H1 (cell line): ENCODE measurements at regions not wholly inside any gene's neighbourhood (a gene's known extent, or its start where the extent isn't known, plus 50 kb on each side); places are given as distances from the start of the nearest gene placed in this dataset.

ENCODE experiments used
- CTCF ChIA-PET: fragments of 300-600 bp; sonication (Branson Sonifier 250); formaldehyde crosslinking; loops from one replicate; lab custom pipeline; 2021; ENCODE audit not compliant: partially characterized antibody; lab: Charles Lee
- POLR2A ChIA-PET: fragments of 300-600 bp; sonication (Branson Sonifier 250); formaldehyde crosslinking; loops from one replicate; lab custom pipeline; 2021; ENCODE audit warnings: inconsistent platforms; ENCODE audit not compliant: partially characterized antibody; lab: Charles Lee
- DNase-seq, 2 experiments: peaks; one replicate each; pipeline versions ENCODE4 v3.0.0 to v3.0.0-alpha.2; 2010 to 2022; ENCODE audit warnings: low spot score in 2 of 2, low read depth in 1 of 2, mixed read lengths in 1 of 2
- FAIRE-seq: peaks from 2 replicates; lab custom pipeline; 2011; peaks lifted over from hg19 to GRCh38; lab: Jason Lieb, UNC
- H2AFZ ChIP-seq: 2 replicates; pipeline ENCODE4 v1.8.1; 2012; ENCODE audit warnings: low read length, inconsistent platforms
- H2AK5ac ChIP-seq: 2 replicates; pipeline ENCODE4 v1.6.1; 2013; ENCODE audit warnings: low read depth, low read length
- H2BK120ac ChIP-seq: replicated peaks from 2 replicates; pipeline ENCODE3; 2013; ENCODE audit warnings: low read depth, low read length, inconsistent platforms
- H2BK12ac ChIP-seq: 2 replicates; pipeline ENCODE4 v1.6.1; 2013; ENCODE audit warnings: low read depth, low read length
- H2BK15ac ChIP-seq: 2 replicates; pipeline ENCODE4 v1.6.1; 2013; ENCODE audit warnings: low read length
- H2BK20ac ChIP-seq: 2 replicates; pipeline ENCODE4 v1.6.1; 2013; ENCODE audit warnings: low read length
- H2BK5ac ChIP-seq: 2 replicates; pipeline ENCODE4 v1.6.1; 2013; ENCODE audit warnings: low read depth, low read length
- H3K14ac ChIP-seq: 2 replicates; pipeline ENCODE4 v1.6.1; 2013; ENCODE audit warnings: inconsistent platforms; ENCODE audit not compliant: insufficient read length
- H3K18ac ChIP-seq: 2 replicates; pipeline ENCODE4 v1.6.1; 2013; ENCODE audit warnings: low read length; ENCODE audit errors: extremely low read depth
- H3K23ac ChIP-seq: 2 replicates; pipeline ENCODE4 v1.6.1; 2013; ENCODE audit warnings: inconsistent platforms; ENCODE audit not compliant: insufficient read length
- H3K23me2 ChIP-seq: 2 replicates; pipeline ENCODE4 v1.6.1; 2013; ENCODE audit warnings: low read depth, low read length
- H3K27ac ChIP-seq: 2 replicates; pipeline ENCODE4 v1.6.1; 2011; ENCODE audit warnings: low read depth, low read length, inconsistent platforms
- H3K27me3 ChIP-seq, 4 experiments: replicated peaks in 1 of 4; 1 replicate in 1 of 4; 2 replicates in 3 of 4; pipeline versions ENCODE4 v1.6.1 to v1.8.1; 2011 to 2013; ENCODE audit warnings: low read length in 3 of 4, mild to moderate bottlenecking in 3 of 4, inconsistent platforms in 2 of 4, mixed read lengths in 2 of 4, moderate library complexity in 1 of 4; ENCODE audit not compliant: control insufficient read depth in 3 of 4, insufficient read depth in 3 of 4; ENCODE audit errors: extremely low read depth in 1 of 4
- H3K36me3 ChIP-seq, 4 experiments: 2 replicates each; pipeline versions ENCODE4 v1.6.1 to v1.8.1; 2011 to 2013; ENCODE audit warnings: mild to moderate bottlenecking in 4 of 4, low read length in 3 of 4, moderate library complexity in 2 of 4, control low read depth in 1 of 4, inconsistent platforms in 1 of 4; ENCODE audit not compliant: insufficient read depth in 4 of 4, control insufficient read depth in 2 of 4
- H3K4ac ChIP-seq: replicated peaks from 2 replicates; pipeline ENCODE3; 2013; ENCODE audit warnings: low read length, low read depth, mixed read lengths, inconsistent platforms; ENCODE audit not compliant: insufficient read length
- H3K4me1 ChIP-seq, 4 experiments: replicated peaks in 1 of 4; 1 replicate in 1 of 4; 2 replicates in 3 of 4; pipeline versions ENCODE4 v1.6.1 to v1.8.1; 2011 to 2013; ENCODE audit warnings: low read length in 3 of 4, inconsistent platforms in 2 of 4, mixed read lengths in 1 of 4; ENCODE audit not compliant: insufficient read depth in 4 of 4, control insufficient read depth in 3 of 4
- H3K4me2 ChIP-seq, 2 experiments: 2 replicates each; pipeline versions ENCODE4 v1.6.1 to v1.8.1; 2011 to 2013; ENCODE audit warnings: low read depth in 2 of 2, low read length in 2 of 2, control low read depth in 1 of 2, inconsistent platforms in 1 of 2, mild to moderate bottlenecking in 1 of 2; ENCODE audit not compliant: insufficient read depth in 1 of 2
- H3K4me3 ChIP-seq, 4 experiments: fragments of 200-600, 300-600 bp in 1 of 4; sonication (generic), shearing (Covaris generic), sonication (Bioruptor Twin) in 1 of 4; 2 replicates each; pipeline versions ENCODE4 v1.5.1 to v1.8.1; 2011 to 2016; ENCODE audit warnings: low read length in 4 of 4, low read depth in 3 of 4, control low read depth in 2 of 4, inconsistent platforms in 2 of 4, mild to moderate bottlenecking in 2 of 4, mixed read lengths in 1 of 4, moderate library complexity in 1 of 4; ENCODE audit not compliant: insufficient read depth in 2 of 4; ENCODE audit errors: extremely low read depth in 1 of 4
- H3K56ac ChIP-seq: replicated peaks from 2 replicates; pipeline ENCODE3; 2013; ENCODE audit warnings: low read depth, mild to moderate bottlenecking, mixed read lengths, low read length, inconsistent platforms; ENCODE audit not compliant: insufficient read length
- H3K79me1 ChIP-seq: 2 replicates; pipeline ENCODE4 v1.6.1; 2013; ENCODE audit warnings: low read depth, low read length, control low read depth
- H3K79me2 ChIP-seq, 2 experiments: 2 replicates each; pipeline versions ENCODE4 v1.6.1 to v1.8.1; 2012 to 2013; ENCODE audit warnings: low read length in 2 of 2, mild to moderate bottlenecking in 2 of 2, inconsistent platforms in 1 of 2; ENCODE audit not compliant: insufficient read depth in 2 of 2, control insufficient read depth in 1 of 2
- H3K9ac ChIP-seq, 4 experiments: replicated peaks in 1 of 4; 1 replicate in 1 of 4; 2 replicates in 3 of 4; pipeline versions ENCODE4 v1.6.1 to v1.8.1; 2011 to 2013; ENCODE audit warnings: low read depth in 3 of 4, low read length in 3 of 4, control low read depth in 2 of 4, mild to moderate bottlenecking in 2 of 4, moderate library complexity in 2 of 4, inconsistent platforms in 1 of 4; ENCODE audit errors: extremely low read depth in 1 of 4
- H3K9me3 ChIP-seq, 2 experiments: 2 replicates each; pipeline versions ENCODE4 v1.6.1 to v1.8.1; 2012 to 2013; ENCODE audit warnings: mild to moderate bottlenecking in 2 of 2, moderate library complexity in 2 of 2, control low read depth in 1 of 2, inconsistent platforms in 1 of 2, low read depth in 1 of 2, low read length in 1 of 2, mixed read lengths in 1 of 2; ENCODE audit not compliant: insufficient read depth in 2 of 2
- H4K20me1 ChIP-seq, 2 experiments: replicated peaks in 1 of 2; 2 replicates each; pipeline versions ENCODE3 to v1.8.1; 2011 to 2013; ENCODE audit warnings: inconsistent platforms in 2 of 2, low read length in 2 of 2, mild to moderate bottlenecking in 1 of 2; ENCODE audit not compliant: insufficient read depth in 2 of 2, control insufficient read depth in 1 of 2
- H4K5ac ChIP-seq: 2 replicates; pipeline ENCODE4 v1.6.1; 2013; ENCODE audit warnings: low read length, low read depth, mixed read lengths, inconsistent platforms; ENCODE audit not compliant: insufficient read length
- H4K8ac ChIP-seq: 2 replicates; pipeline ENCODE4 v1.8.0; 2013; ENCODE audit warnings: mild to moderate bottlenecking, moderate library complexity, low read length, inconsistent platforms; ENCODE audit not compliant: insufficient read depth; ENCODE audit errors: extremely low read depth
- H4K91ac ChIP-seq: replicated peaks from 2 replicates; pipeline ENCODE3; 2013; ENCODE audit warnings: low read length, mixed read lengths, inconsistent platforms; ENCODE audit not compliant: insufficient read length
- HDAC6 ChIP-seq: IDR thresholded peaks from one replicate; pipeline ENCODE4 v1.7.1; 2012; ENCODE audit warnings: low read depth, mild to moderate bottlenecking, inconsistent platforms, low read length, moderate library complexity
- MAFK ChIP-seq: IDR thresholded peaks from 2 replicates; pipeline ENCODE4 v1.6.1; 2012; ENCODE audit warnings: low read depth, mild to moderate bottlenecking, improper control_type of control experiment, low read length
- SUZ12 ChIP-seq: fragments of 200-600 bp; sonication (generic); IDR thresholded peaks from 2 replicates; pipeline ENCODE4 v1.6.1; 2012; ENCODE audit warnings: mild to moderate bottlenecking, inconsistent platforms, low read length, moderate library complexity, mixed read lengths
- TAF1 ChIP-seq: IDR thresholded peaks from 2 replicates; pipeline ENCODE4 v1.6.1; 2011; ENCODE audit warnings: mild to moderate bottlenecking, low read depth, low read length
- ZNF274 ChIP-seq: IDR thresholded peaks from 2 replicates; pipeline ENCODE4 v1.7.0; 2012; ENCODE audit warnings: low read length, borderline replicate concordance; ENCODE audit errors: extremely low read depth
- WGBS, 2 experiments: shearing (Covaris generic) in 1 of 2; methylation state at CpG; one replicate each; pipeline versions ENCODE4 v1.1.6 to v1.1.7; 2013 to 2015; ENCODE audit warnings: low lambda C conversion rate in 2 of 2, mixed read lengths in 2 of 2, inconsistent platforms in 1 of 2, low coverage in 1 of 2, missing lambda C conversion rate in 1 of 2; ENCODE audit not compliant: insufficient replicate concordance in 2 of 2, insufficient coverage in 1 of 2, insufficient read length in 1 of 2; ENCODE audit errors: extremely low coverage in 1 of 2, missing lambda C conversion rate in 1 of 2; 5-methylcytosine and 5-hydroxymethylcytosine counted together

DNA sequence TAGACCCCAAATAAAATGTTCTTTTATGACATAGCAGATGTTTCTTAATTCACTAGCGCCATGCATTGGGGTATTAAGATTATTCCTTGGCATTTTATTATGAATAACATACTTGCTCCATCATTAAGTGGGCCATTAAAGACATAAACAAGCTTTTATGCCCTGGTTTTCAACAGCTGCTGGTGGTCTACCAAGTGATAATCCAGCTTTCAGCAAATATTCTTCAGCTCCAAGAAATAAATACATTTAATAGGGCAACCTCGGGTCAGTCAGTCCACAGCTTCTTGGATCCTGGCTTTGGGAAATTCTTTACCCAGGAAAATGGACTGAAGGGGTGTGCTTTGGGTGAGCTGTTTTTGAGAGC lies 217.3 kb upstream of the IRX3 start:
- TF ChIP-seq SUZ12 (no peak), HDAC6 (no peak), ZNF274 (no peak), TAF1 (no peak), MAFK (no peak)
- no peaks in the 10 kb centered on the region for H3K9me3 ChIP-seq
- H3K4me1 ChIP-seq = peaks cover 3 to 29% (median 10%) of the 10 kb centered on the region in 4 experiments; a peak in 4 of 7 replicates
- no peak overlapping the region for H3K14ac ChIP-seq
- WGBS, 2 experiments = 90% methylated on average over 2 of the region's 2 CpGs; no CpG with 5 or more reads in 1 of the 2 experiments
- no peaks in the 10 kb centered on the region for H4K20me1 ChIP-seq
- H2BK15ac ChIP-seq = no peak overlapping the region
- H3K23ac ChIP-seq = no peak overlapping the region
- POLR2A ChIA-PET = no interaction called here
- H3K4ac ChIP-seq = no peak overlapping the region
- no peaks in the 10 kb centered on the region for H3K36me3 ChIP-seq
- CTCF ChIA-PET = interaction anchor here (0.7 to 1.3 kb wide), 2 partner anchors 13 to 130 kb away, joined by 3 to 4 read pairs; no protein-coding TSS in a partner anchor
- H2AK5ac ChIP-seq = no peak overlapping the region
- H3K27ac ChIP-seq = no peak overlapping the region
- no peak overlapping the region for H2BK120ac ChIP-seq
- no peak overlapping the region for H3K18ac ChIP-seq
- no peaks in the 10 kb centered on the region for H3K79me2 ChIP-seq
- DNase-seq = no peak
- H2BK5ac ChIP-seq = no peak overlapping the region
- 0 out of 4 replicates have a peak overlapping the region, but pooled peaks of 1 of the 2 experiments have one; percentile 30 for H3K4me2 ChIP-seq
- 0 out of 2 replicates have a peak overlapping the region, but pooled peaks have one; percentile 97 for H2AFZ ChIP-seq
- no peak overlapping the region for H3K4me3 ChIP-seq
- 0 out of 2 replicates have a peak, but pooled peaks cover 2% of the 10 kb centered on the region for H3K23me2 ChIP-seq
- no peak overlapping the region for H3K56ac ChIP-seq
- no peak overlapping the region for H2BK12ac ChIP-seq
- H4K8ac ChIP-seq = no peak overlapping the region
- no peaks in the 10 kb centered on the region for H3K79me1 ChIP-seq
- no peak overlapping the region for H2BK20ac ChIP-seq
- no peaks in the 10 kb centered on the region for H3K27me3 ChIP-seq
- no peak for FAIRE-seq
- no peak overlapping the region for H4K5ac ChIP-seq
- no peak overlapping the region for H3K9ac ChIP-seq
- H4K91ac ChIP-seq = no peak overlapping the region
